Activated T-helper 2 cell treated with anti-CD3 and anti-CD28 coated beads, Interferon-gamma antibody, Interleukin-2, Interleukin-4, amounts not matched to agents 10 μg/mL and 5 μg/mL and 100 μg/mL, durations not matched to agents 14 hours and 24 hours and 36 hours (primary cell): ENCODE measurements at regions not wholly inside any gene's neighbourhood (a gene's known extent, or its start where the extent isn't known, plus 50 kb on each side); places are given as distances from the start of the nearest gene placed in this dataset.
"Not testable (repeated sequence)": the region's sequence is repeated elsewhere in the genome, so short reads cannot be mapped to it uniquely, and the experiment has no call there.

Experiments
- DNase-seq: peaks from one replicate; pipeline ENCODE4 v3.0.0; 2021; ENCODE audit warnings: low spot score
- H3K27ac Mint-ChIP-seq: one replicate; pipeline ENCODE4 v1.8.0; 2021; ENCODE audit warnings: mixed read lengths
- H3K27me3 Mint-ChIP-seq: one replicate; pipeline ENCODE4 v1.8.0; 2021; ENCODE audit warnings: low read depth, mixed read lengths
- H3K36me3 Mint-ChIP-seq: one replicate; pipeline ENCODE4 v1.8.0; 2021; ENCODE audit warnings: low read depth, mixed read lengths
- H3K4me1 Mint-ChIP-seq: one replicate; pipeline ENCODE4 v1.8.0; 2021; ENCODE audit warnings: low read depth, mixed read lengths
- H3K4me3 Mint-ChIP-seq: one replicate; pipeline ENCODE4 v1.8.0; 2021; ENCODE audit warnings: low read depth, mild to moderate bottlenecking, moderate library complexity, mixed read lengths
- H3K9me3 Mint-ChIP-seq: one replicate; pipeline ENCODE4 v1.8.0; 2021; ENCODE audit warnings: mixed read lengths
- intact Hi-C: fragments of 100-400 bp; cut with micrococcal nuclease; formaldehyde crosslinking; loops from one replicate; pipeline ENCODE4 v1.15.1; 2023

GRCh38 chr5:15124461-15124860 is 252.9 kb upstream of the ANKH start:
- no peak for DNase-seq
- H3K36me3 Mint-ChIP-seq: no peaks in the 10 kb centered on the region
- H3K4me1 Mint-ChIP-seq: no peaks in the 10 kb centered on the region
- no peaks in the 10 kb centered on the region for H3K27me3 Mint-ChIP-seq
- intact Hi-C loops: no loop called here
- peaks cover 11% of the 10 kb centered on the region for H3K9me3 Mint-ChIP-seq
- H3K27ac Mint-ChIP-seq: no peak overlapping the region
- H3K4me3 Mint-ChIP-seq: no peak overlapping the region

GRCh38 chr5:15117688-15118087 is 246.1 kb upstream of the ANKH start:
- H3K36me3 Mint-ChIP-seq: no peaks in the 10 kb centered on the region
- peaks cover 14% of the 10 kb centered on the region for H3K9me3 Mint-ChIP-seq
- H3K4me3 Mint-ChIP-seq: no peak overlapping the region
- no peaks in the 10 kb centered on the region for H3K4me1 Mint-ChIP-seq
- intact Hi-C loops: no loop called here
- no peak for DNase-seq
- H3K27ac Mint-ChIP-seq: no peak overlapping the region
- H3K27me3 Mint-ChIP-seq: no peaks in the 10 kb centered on the region

GRCh38 chr5:15116996-15117395 is 245.4 kb upstream of the ANKH start:
- H3K27ac Mint-ChIP-seq: no peak overlapping the region
- peaks cover 14% of the 10 kb centered on the region for H3K9me3 Mint-ChIP-seq
- no peak overlapping the region for H3K4me3 Mint-ChIP-seq
- H3K27me3 Mint-ChIP-seq: no peaks in the 10 kb centered on the region
- H3K36me3 Mint-ChIP-seq: no peaks in the 10 kb centered on the region
- no peaks in the 10 kb centered on the region for H3K4me1 Mint-ChIP-seq
- DNase-seq: no peak
- intact Hi-C loops: no loop called here

GRCh38 chr5:15106530-15107283 is 235.1 kb upstream of the ANKH start:
- no peaks in the 10 kb centered on the region for H3K9me3 Mint-ChIP-seq
- peaks cover 1% of the 10 kb centered on the region for H3K4me1 Mint-ChIP-seq
- intact Hi-C loops: no loop called here
- no peaks in the 10 kb centered on the region for H3K36me3 Mint-ChIP-seq
- H3K27ac Mint-ChIP-seq: no peak overlapping the region
- no peak overlapping the region for H3K4me3 Mint-ChIP-seq
- H3K27me3 Mint-ChIP-seq: no peaks in the 10 kb centered on the region
- DNase-seq: no peak

GRCh38 chr5:15105799-15106393 is 234.3 kb upstream of the ANKH start:
- Mint-ChIP-seq H3K27me3 (no peaks in the 10 kb centered on the region), H3K27ac (no peak overlapping the region), H3K4me3 (no peak overlapping the region), H3K36me3 (no peaks in the 10 kb centered on the region), H3K9me3 (no peaks in the 10 kb centered on the region), H3K4me1 (peaks cover 1% of the 10 kb centered on the region)
- intact Hi-C loops: no loop called here
- DNase-seq: no peak

- DNase-seq: no peak
- no peaks in the 10 kb centered on the region for H3K36me3 Mint-ChIP-seq
- H3K9me3 Mint-ChIP-seq: no peaks in the 10 kb centered on the region
- H3K27me3 Mint-ChIP-seq: no peaks in the 10 kb centered on the region
- no peak overlapping the region for H3K4me3 Mint-ChIP-seq
- no peak overlapping the region for H3K27ac Mint-ChIP-seq
- H3K4me1 Mint-ChIP-seq: peaks cover 1% of the 10 kb centered on the region
- intact Hi-C loops: no loop called here
Measured at GRCh38 chr5:15103864-15104263, 232.3 kb upstream of the ANKH start.

- Mint-ChIP-seq H3K27ac (no peak overlapping the region), H3K4me3 (no peak overlapping the region), H3K4me1 (peaks cover 1% of the 10 kb centered on the region), H3K27me3 (no peaks in the 10 kb centered on the region), H3K36me3 (no peaks in the 10 kb centered on the region), H3K9me3 (no peaks in the 10 kb centered on the region)
- DNase-seq: no peak
- intact Hi-C loops: no loop called here
Measured at GRCh38 chr5:15103130-15103529, 231.6 kb upstream of the ANKH start.

- Mint-ChIP-seq H3K9me3 (peaks cover 8% of the 10 kb centered on the region), H3K36me3 (no peaks in the 10 kb centered on the region), H3K4me3 (no peak overlapping the region), H3K27me3 (no peaks in the 10 kb centered on the region), H3K27ac (no peak overlapping the region), H3K4me1 (no peaks in the 10 kb centered on the region)
- intact Hi-C loops: no loop called here
- no peak for DNase-seq
Measured at GRCh38 chr5:15097552-15097951, 226.0 kb upstream of the ANKH start.

GRCh38 chr5:15096686-15097085 is 225.1 kb upstream of the ANKH start:
- DNase-seq, H3K4me3 Mint-ChIP-seq, H3K36me3 Mint-ChIP-seq, H3K27ac Mint-ChIP-seq, H3K9me3 Mint-ChIP-seq, H3K4me1 Mint-ChIP-seq, H3K27me3 Mint-ChIP-seq, intact Hi-C loops: not testable (repeated sequence)

- DNase-seq: no peak
- H3K27ac Mint-ChIP-seq: no peak overlapping the region
- intact Hi-C loops: no loop called here
- H3K36me3 Mint-ChIP-seq: no peaks in the 10 kb centered on the region
- no peaks in the 10 kb centered on the region for H3K4me1 Mint-ChIP-seq
- H3K9me3 Mint-ChIP-seq: peaks cover 8% of the 10 kb centered on the region
- H3K27me3 Mint-ChIP-seq: no peaks in the 10 kb centered on the region
- H3K4me3 Mint-ChIP-seq: no peak overlapping the region
Measured at GRCh38 chr5:15092801-15093200, 221.2 kb upstream of the ANKH start.

GRCh38 chr5:15085671-15086070 is 214.1 kb upstream of the ANKH start:
- Mint-ChIP-seq H3K4me3 (no peak overlapping the region), H3K4me1 (no peaks in the 10 kb centered on the region), H3K36me3 (no peaks in the 10 kb centered on the region), H3K27ac (no peak overlapping the region), H3K27me3 (no peaks in the 10 kb centered on the region), H3K9me3 (no peaks in the 10 kb centered on the region)
- no peak for DNase-seq
- intact Hi-C loops: no loop called here

- intact Hi-C loops: no loop called here
- Mint-ChIP-seq H3K27ac (no peak overlapping the region), H3K36me3 (no peaks in the 10 kb centered on the region), H3K9me3 (no peaks in the 10 kb centered on the region), H3K4me1 (no peaks in the 10 kb centered on the region), H3K27me3 (no peaks in the 10 kb centered on the region), H3K4me3 (no peak overlapping the region)
- DNase-seq: no peak
Measured at GRCh38 chr5:15082096-15082495, 210.5 kb upstream of the ANKH start.

- Mint-ChIP-seq H3K4me3 (no peak overlapping the region), H3K36me3 (no peaks in the 10 kb centered on the region), H3K9me3 (no peaks in the 10 kb centered on the region), H3K27ac (no peak overlapping the region), H3K27me3 (no peaks in the 10 kb centered on the region), H3K4me1 (no peaks in the 10 kb centered on the region)
- DNase-seq: no peak
- intact Hi-C loops: no loop called here
Measured at GRCh38 chr5:15080219-15080618, 208.6 kb upstream of the ANKH start.
